ENCODE measurements at regions not wholly inside any gene's neighbourhood (a gene's known extent, or its start where the extent isn't known, plus 50 kb on each side); places are given as distances from the start of the nearest gene placed in this dataset.

DNA sequence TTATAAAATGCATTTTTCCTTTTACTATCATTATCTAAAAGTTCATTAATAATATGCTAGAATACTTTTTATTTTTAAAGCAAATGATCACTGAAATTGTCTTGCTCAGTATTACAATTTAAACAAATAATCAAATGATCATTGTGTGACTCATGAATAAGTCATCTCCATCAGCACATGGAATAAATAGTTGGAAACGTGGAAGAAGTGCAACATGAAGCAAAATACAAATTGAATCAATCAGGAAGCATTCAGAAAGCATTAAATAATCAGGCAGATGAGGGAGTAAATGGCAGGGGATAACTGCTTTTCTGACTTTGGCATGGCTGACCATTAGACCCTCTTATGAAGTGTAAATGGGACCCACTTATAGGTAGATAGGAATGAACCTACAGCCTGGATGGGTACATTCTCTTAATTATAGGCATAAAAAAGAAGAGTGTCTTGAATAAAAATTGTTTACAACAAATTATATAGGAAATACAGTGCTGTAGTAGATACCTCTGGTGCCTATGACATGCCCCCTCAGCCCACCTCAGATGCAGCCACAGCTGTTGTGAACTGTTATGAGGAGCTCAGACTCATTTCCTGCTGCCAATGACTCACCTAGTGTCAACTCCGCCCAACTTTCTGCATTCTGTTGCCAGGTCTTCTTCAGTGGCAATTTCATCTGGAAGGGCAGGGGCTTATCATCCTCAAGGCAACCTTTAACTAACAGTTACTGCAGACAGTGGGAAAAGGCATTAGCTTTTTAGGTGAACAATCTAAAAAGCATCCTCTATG is 936.0 kb downstream of the TRIB2 start:
- TF ChIP-seq CTCF (conservative IDR thresholded peaks at IDR 0.05) (no peak), ZFX (IDR thresholded peaks at IDR 0.05) (no peak)

Measured in C4-2B (cell line).